B cell (primary cell): ENCODE measurements at regions not wholly inside any gene's neighbourhood (a gene's known extent, or its start where the extent isn't known, plus 50 kb on each side); places are given as distances from the start of the nearest gene placed in this dataset.

Source experiments
- ATAC-seq: fragments of 200-7000 bp; cut with Tn5 transposase; one replicate; pipeline ENCODE4 v1.10.0; 2021; ENCODE audit warnings: low read depth, mild to moderate bottlenecking, moderate number of reproducible peaks, moderate library complexity
- CTCF ChIA-PET: fragments of 350-600 bp; sonication (Branson Sonifier 250); formaldehyde crosslinking; loops from one replicate; lab custom pipeline; 2021; ENCODE audit warnings: antibody characterized with exemption, inconsistent platforms; lab: Charles Lee
- POLR2A ChIA-PET: fragments of 350-600 bp; sonication (Branson Sonifier 250); formaldehyde crosslinking; loops from one replicate; lab custom pipeline; 2021; ENCODE audit warnings: antibody characterized with exemption; lab: Charles Lee
- DNase-seq: peaks from one replicate; pipeline ENCODE4 v3.0.0; 2013
- H2AFZ ChIP-seq: 2 replicates; pipeline ENCODE4 v1.6.1; 2012; ENCODE audit warnings: mild to moderate bottlenecking, low read depth, low read length; ENCODE audit not compliant: insufficient read depth, poor library complexity, severe bottlenecking
- H3K27ac ChIP-seq, 2 donors: 1 replicate in 1 of 2; 2 replicates in 1 of 2; pipeline ENCODE4 v1.5.1; 2012 to 2013; ENCODE audit warnings: low read length in 2 of 2, mild to moderate bottlenecking in 2 of 2, moderate library complexity in 1 of 2
- H3K27me3 ChIP-seq, 4 experiments: fragments of 200-600 bp in 1 of 4; sonication (generic) in 1 of 4; replicated peaks in 1 of 4; 1 replicate in 2 of 4; 2 replicates in 2 of 4; pipeline versions ENCODE4 v1.6.1 to v1.7.0; 2013 to 2016; ENCODE audit warnings: low read length in 3 of 4, mild to moderate bottlenecking in 2 of 4, mixed read lengths in 1 of 4, moderate library complexity in 1 of 4; ENCODE audit not compliant: insufficient read depth in 4 of 4, control insufficient read depth in 3 of 4; ENCODE audit errors: control extremely low read depth in 1 of 4
- H3K36me3 ChIP-seq, 2 experiments: replicated peaks in 1 of 2; 1 replicate in 1 of 2; 2 replicates in 1 of 2; pipeline versions ENCODE4 v1.6.1 to v1.7.1; 2013; ENCODE audit warnings: low read length in 1 of 2; ENCODE audit not compliant: insufficient read depth in 2 of 2, control insufficient read depth in 1 of 2; ENCODE audit errors: control extremely low read depth in 1 of 2, extremely low read depth in 1 of 2
- H3K4me1 ChIP-seq, 2 donors: fragments of 200-600 bp in 1 of 2; sonication (generic) in 1 of 2; 1 replicate in 1 of 2; 2 replicates in 1 of 2; pipeline versions ENCODE4 v1.5.1 to v1.6.1; 2013 to 2017; ENCODE audit warnings: low read length in 2 of 2; ENCODE audit not compliant: control insufficient read depth in 2 of 2, insufficient read depth in 2 of 2
- H3K4me2 ChIP-seq: replicated peaks from 2 replicates; pipeline ENCODE3; 2012; ENCODE audit warnings: mild to moderate bottlenecking, low read depth, low read length; ENCODE audit not compliant: poor library complexity, severe bottlenecking
- H3K4me3 ChIP-seq, 5 experiments: fragments of 200-600 bp in 1 of 5; sonication (generic) in 1 of 5; 1 replicate in 3 of 5; 2 replicates in 2 of 5; pipeline versions ENCODE4 v1.5.1 to v1.7.0; 2011 to 2016; ENCODE audit warnings: low read length in 4 of 5, mild to moderate bottlenecking in 4 of 5, low read depth in 2 of 5, control low read depth in 1 of 5, moderate library complexity in 1 of 5; ENCODE audit not compliant: insufficient read depth in 1 of 5; ENCODE audit errors: control extremely low read depth in 1 of 5, extremely low read depth in 1 of 5
- H3K79me2 ChIP-seq: fragments of 200-600 bp; sonication (generic); one replicate; pipeline ENCODE4 v1.6.0; 2016; ENCODE audit warnings: low read length; ENCODE audit not compliant: control insufficient read depth, insufficient read depth
- H3K9ac ChIP-seq: fragments of 200-600 bp; sonication (generic); 2 replicates; pipeline ENCODE4 v1.6.1; 2017; ENCODE audit warnings: mild to moderate bottlenecking, low read length, moderate library complexity
- H3K9me3 ChIP-seq, 3 donors: one replicate each; pipeline versions ENCODE4 v1.6.1 to v1.7.1; 2013; ENCODE audit warnings: low read length in 2 of 3; ENCODE audit not compliant: control insufficient read depth in 2 of 3, insufficient read depth in 1 of 3; ENCODE audit errors: control extremely low read depth in 1 of 3
- H4K20me1 ChIP-seq: 2 replicates; pipeline ENCODE4 v1.6.0; 2012; ENCODE audit warnings: mild to moderate bottlenecking, low read length; ENCODE audit not compliant: insufficient read depth, control insufficient read depth, poor library complexity, severe bottlenecking
- H3K27ac Mint-ChIP-seq: one replicate; pipeline ENCODE4 v1.8.0; 2021; ENCODE audit warnings: mixed read lengths
- H3K27me3 Mint-ChIP-seq: one replicate; pipeline ENCODE4 v1.8.0; 2021; ENCODE audit warnings: mixed read lengths
- H3K4me1 Mint-ChIP-seq: one replicate; pipeline ENCODE4 v1.8.0; 2021; ENCODE audit warnings: mixed read lengths
- H3K4me3 Mint-ChIP-seq: one replicate; pipeline ENCODE4 v1.8.0; 2021; ENCODE audit warnings: mixed read lengths
- H3K9me3 Mint-ChIP-seq: one replicate; pipeline ENCODE4 v1.8.0; 2022; ENCODE audit warnings: mixed read lengths; ENCODE audit not compliant: insufficient read depth
- EZH2 ChIP-seq: IDR thresholded peaks from 2 replicates; pipeline ENCODE4 v1.6.1; 2012; ENCODE audit warnings: borderline replicate concordance, low read depth, mild to moderate bottlenecking, moderate library complexity, low read length; ENCODE audit not compliant: insufficient read depth, poor library complexity, severe bottlenecking
- WGBS: methylation state at CpG from one replicate; pipeline ENCODE4 v1.1.5; 2013; ENCODE audit warnings: missing lambda C conversion rate; ENCODE audit not compliant: insufficient coverage; 5-methylcytosine and 5-hydroxymethylcytosine counted together
- intact Hi-C: fragments of 100-400 bp; cut with micrococcal nuclease; formaldehyde crosslinking; loops from one replicate; pipeline ENCODE4 v1.10.0; 2022
- TF ChIP-seq, protein P1 (sequence below): fragments of 200-600 bp; IDR thresholded peaks from one replicate; pipeline ENCODE4 v1.8.0; 2022; ENCODE audit warnings: antibody characterized with exemption, mild to moderate bottlenecking

DNA sequence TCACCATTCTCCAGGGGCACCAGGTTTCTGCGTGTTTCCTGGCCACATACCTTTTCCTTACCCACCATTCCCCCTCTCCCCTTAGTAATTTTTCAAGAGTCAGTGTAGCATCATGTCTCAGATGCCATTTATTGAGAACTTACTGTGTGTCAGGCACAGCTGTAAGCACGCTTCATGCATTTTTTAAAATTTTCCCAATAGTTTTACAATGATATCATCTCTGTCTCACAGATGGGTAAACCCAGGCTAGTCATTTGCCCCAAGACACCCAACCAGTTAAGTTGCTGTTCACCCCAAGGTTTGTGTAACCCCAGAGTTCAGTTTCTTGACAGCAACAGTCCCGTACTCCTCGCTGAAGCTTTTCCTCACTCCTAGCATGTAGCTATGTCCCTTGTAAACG, 56.4 kb upstream of the IRX3 start:
- intact Hi-C loops: no loop called here
- H3K9me3 Mint-ChIP-seq: no peaks in the 10 kb centered on the region
- H3K36me3 ChIP-seq: no peaks in the 10 kb centered on the region
- no peak overlapping the region for H2AFZ ChIP-seq
- no peaks in the 10 kb centered on the region for H3K79me2 ChIP-seq
- 80% methylated on average over 5 of the region's 5 CpGs for WGBS
- H3K27ac ChIP-seq: no peak overlapping the region
- H3K9me3 ChIP-seq: no peaks in the 10 kb centered on the region
- CTCF ChIA-PET: no interaction called here
- H3K4me2 ChIP-seq: no peak overlapping the region
- POLR2A ChIA-PET: no interaction called here
- H3K4me3 ChIP-seq: no peak overlapping the region
- ATAC-seq (no peak), DNase-seq (no peak)
- no peak overlapping the region for H3K4me3 Mint-ChIP-seq
- no peak overlapping the region for H3K27ac Mint-ChIP-seq
- H3K9ac ChIP-seq: no peak overlapping the region
- H3K27me3 Mint-ChIP-seq: peaks cover 9% of the 10 kb centered on the region
- no peaks in the 10 kb centered on the region for H3K4me1 ChIP-seq
- TF ChIP-seq EZH2: no peak
- TF ChIP-seq, protein P1, sequence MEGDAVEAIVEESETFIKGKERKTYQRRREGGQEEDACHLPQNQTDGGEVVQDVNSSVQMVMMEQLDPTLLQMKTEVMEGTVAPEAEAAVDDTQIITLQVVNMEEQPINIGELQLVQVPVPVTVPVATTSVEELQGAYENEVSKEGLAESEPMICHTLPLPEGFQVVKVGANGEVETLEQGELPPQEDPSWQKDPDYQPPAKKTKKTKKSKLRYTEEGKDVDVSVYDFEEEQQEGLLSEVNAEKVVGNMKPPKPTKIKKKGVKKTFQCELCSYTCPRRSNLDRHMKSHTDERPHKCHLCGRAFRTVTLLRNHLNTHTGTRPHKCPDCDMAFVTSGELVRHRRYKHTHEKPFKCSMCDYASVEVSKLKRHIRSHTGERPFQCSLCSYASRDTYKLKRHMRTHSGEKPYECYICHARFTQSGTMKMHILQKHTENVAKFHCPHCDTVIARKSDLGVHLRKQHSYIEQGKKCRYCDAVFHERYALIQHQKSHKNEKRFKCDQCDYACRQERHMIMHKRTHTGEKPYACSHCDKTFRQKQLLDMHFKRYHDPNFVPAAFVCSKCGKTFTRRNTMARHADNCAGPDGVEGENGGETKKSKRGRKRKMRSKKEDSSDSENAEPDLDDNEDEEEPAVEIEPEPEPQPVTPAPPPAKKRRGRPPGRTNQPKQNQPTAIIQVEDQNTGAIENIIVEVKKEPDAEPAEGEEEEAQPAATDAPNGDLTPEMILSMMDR: no peak
- H4K20me1 ChIP-seq: no peaks in the 10 kb centered on the region
- H3K4me1 Mint-ChIP-seq: no peaks in the 10 kb centered on the region
- H3K27me3 ChIP-seq: no peaks in the 10 kb centered on the region

DNA sequence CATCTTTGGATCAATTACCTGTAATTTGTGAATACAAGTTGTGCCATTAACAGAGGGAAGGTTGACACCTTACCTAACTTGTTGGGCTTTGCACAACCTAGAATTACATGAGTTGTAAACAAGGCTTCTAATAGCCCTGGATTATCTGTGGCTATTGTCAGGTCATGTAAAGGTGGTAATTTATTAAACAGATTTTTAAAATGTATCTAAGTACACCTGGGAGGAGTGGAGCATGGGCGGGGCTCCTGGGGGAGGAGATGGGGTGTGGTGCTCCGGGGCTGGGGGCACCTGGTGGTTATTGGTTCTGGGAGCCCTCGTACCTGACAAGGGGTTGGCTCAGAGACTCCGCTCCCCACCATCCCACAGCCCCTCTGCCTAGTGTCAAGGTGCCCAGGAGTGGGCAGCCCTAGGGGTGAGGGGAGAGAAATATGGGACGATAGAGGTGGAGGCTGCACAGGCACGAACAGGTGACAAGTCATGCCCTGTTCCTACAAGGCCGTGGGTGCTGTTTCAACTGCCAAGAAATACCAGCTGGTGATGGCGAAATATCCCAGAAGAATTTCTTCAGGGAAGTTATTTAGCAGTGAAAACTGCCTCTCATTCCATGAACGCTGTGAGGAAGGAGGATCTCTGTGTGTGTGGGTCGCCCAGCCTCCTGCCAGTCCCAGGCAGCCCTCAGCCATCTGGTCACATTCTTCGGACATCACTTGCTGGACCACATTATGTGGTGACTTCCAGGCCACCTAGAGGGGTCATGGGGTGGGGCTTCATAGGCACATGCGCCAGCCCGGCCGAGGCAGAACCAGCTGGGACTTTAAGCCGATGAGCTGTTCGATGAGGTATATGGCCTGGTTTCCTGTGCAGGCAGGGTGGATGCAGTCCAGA, 55.5 kb upstream of the IRX3 start:
- peaks cover 9% of the 10 kb centered on the region for H3K27me3 Mint-ChIP-seq

More for the DNA sequence above, 55.5 kb upstream of the IRX3 start:
- CTCF ChIA-PET: no interaction called here
- DNase-seq (no peak), ATAC-seq (no peak)
- Histone ChIP-seq H3K4me2 (no peak overlapping the region), H3K9me3 (no peaks in the 10 kb centered on the region), H3K79me2 (no peaks in the 10 kb centered on the region), H3K4me1 (no peaks in the 10 kb centered on the region), H4K20me1 (no peaks in the 10 kb centered on the region), H3K27ac (no peak overlapping the region), H3K27me3 (no peaks in the 10 kb centered on the region), H3K9ac (no peak overlapping the region), H2AFZ (no peak overlapping the region), H3K36me3 (no peaks in the 10 kb centered on the region), H3K4me3 (no peak overlapping the region)
- POLR2A ChIA-PET: no interaction called here
- intact Hi-C loops: no loop called here
- WGBS: 87% methylated on average over 12 of the region's 16 CpGs
- no peak for TF ChIP-seq EZH2
- TF ChIP-seq, protein P1: no peak
- Mint-ChIP-seq H3K4me3 (no peak overlapping the region), H3K27ac (no peak overlapping the region), H3K4me1 (no peaks in the 10 kb centered on the region), H3K9me3 (no peaks in the 10 kb centered on the region)
